Cardiac fibroblast (primary cell): ENCODE measurements at regions not wholly inside any gene's neighbourhood (a gene's known extent, or its start where the extent isn't known, plus 50 kb on each side); places are given as distances from the start of the nearest gene placed in this dataset.

Source experiments
- DNase-seq, 2 donors: peaks; one replicate each; pipeline versions ENCODE4 v3.0.0 to v3.0.0-alpha.2; 2010; ENCODE audit warnings: low read depth in 2 of 2
- H3K4me3 ChIP-seq, 2 donors: replicated peaks in 1 of 2; 1 replicate in 1 of 2; 2 replicates in 1 of 2; pipeline ENCODE4 v1.5.1; 2011; ENCODE audit warnings: low read depth in 2 of 2, low read length in 2 of 2, mild to moderate bottlenecking in 2 of 2, moderate library complexity in 1 of 2
- TF ChIP-seq, protein P1 (sequence below): IDR thresholded peaks from one replicate; pipeline ENCODE4 v1.5.1; 2011; ENCODE audit warnings: low read depth, mild to moderate bottlenecking, low read length, inconsistent platforms

DNA sequence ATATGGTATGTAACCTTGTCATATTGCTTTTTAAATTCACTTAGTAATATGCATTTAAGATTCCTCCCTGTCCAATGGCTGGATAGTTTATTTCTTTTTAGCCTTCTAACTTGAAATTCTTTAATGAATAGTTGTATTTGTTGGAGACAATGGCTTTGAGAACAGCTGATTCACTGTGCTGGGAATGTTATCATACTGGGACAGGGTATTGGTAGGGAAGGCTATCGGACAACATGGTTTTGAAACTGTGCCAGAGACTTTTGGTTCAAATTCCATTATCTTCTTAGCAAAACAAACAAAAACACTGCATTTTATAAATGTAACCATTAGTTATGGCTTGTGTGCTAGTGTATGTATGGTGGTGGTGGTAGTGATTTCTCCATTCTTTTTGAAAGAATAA is 517.1 kb upstream of the ANKRD30A start:
- TF ChIP-seq, protein P1, sequence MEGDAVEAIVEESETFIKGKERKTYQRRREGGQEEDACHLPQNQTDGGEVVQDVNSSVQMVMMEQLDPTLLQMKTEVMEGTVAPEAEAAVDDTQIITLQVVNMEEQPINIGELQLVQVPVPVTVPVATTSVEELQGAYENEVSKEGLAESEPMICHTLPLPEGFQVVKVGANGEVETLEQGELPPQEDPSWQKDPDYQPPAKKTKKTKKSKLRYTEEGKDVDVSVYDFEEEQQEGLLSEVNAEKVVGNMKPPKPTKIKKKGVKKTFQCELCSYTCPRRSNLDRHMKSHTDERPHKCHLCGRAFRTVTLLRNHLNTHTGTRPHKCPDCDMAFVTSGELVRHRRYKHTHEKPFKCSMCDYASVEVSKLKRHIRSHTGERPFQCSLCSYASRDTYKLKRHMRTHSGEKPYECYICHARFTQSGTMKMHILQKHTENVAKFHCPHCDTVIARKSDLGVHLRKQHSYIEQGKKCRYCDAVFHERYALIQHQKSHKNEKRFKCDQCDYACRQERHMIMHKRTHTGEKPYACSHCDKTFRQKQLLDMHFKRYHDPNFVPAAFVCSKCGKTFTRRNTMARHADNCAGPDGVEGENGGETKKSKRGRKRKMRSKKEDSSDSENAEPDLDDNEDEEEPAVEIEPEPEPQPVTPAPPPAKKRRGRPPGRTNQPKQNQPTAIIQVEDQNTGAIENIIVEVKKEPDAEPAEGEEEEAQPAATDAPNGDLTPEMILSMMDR: no peak
- DNase-seq: peak; percentile 53 to 54
- H3K4me3 ChIP-seq: no peak overlapping the region

DNA sequence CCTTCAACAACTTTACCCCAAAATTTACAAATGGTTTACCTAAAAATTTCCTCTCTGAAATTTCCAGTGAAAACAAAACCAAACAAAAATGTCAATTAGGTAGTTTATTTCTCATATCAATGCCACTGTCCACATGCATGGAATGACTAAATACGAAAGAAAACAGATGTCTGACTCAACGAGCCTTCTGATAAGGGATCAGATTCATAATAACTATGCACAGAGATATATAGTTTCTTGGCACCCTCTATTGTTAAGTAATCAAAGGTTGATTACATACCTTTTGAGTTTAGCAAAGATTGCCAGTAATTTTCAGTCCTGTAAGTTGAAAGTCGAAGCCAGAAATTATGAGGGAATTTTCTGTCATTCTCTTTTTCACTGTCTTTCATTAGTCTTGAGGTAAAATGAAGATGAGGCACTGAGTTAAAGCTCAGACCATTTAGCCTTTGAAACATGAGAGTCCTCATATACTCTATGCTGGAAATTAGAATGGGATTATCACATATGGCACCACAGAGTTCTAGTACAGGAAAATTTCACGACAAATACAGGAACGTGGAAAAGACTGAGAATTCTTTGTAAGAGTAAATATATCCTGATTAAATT is 519.1 kb upstream of the ANKRD30A start:
- H3K4me3 ChIP-seq: no peak overlapping the region
- TF ChIP-seq, protein P1: no peak
- DNase-seq: peak in 1 of 2 donors; percentile 29

GRCh38 chr10:36604316-36604715 is 521.1 kb upstream of the ANKRD30A start:
- H3K4me3 ChIP-seq: no peak overlapping the region
- DNase-seq: no peak
- TF ChIP-seq, protein P1: no peak

DNA sequence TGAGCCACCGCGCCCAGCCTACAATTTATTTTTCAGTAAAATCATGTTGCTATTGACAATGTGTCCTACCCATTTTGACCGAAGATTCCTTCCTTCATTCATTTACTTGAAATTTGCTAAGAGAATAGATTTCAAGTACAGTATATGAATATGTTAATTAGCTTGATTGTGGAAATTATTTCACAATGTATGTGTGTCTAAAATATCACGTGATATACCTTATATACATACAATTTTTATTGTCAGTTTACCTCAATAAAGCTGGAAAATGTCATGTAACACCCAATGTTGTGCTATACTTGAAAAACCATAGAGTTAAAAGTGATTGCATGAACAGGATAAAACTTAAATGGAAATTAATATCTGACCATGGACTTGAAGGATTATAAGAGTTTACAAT is 521.7 kb upstream of the ANKRD30A start:
- H3K4me3 ChIP-seq: no peak overlapping the region
- no peak for DNase-seq

GRCh38 chr10:36602374-36602773 is 523.0 kb upstream of the ANKRD30A start:
- TF ChIP-seq, protein P1: no peak
- peak; percentile 55 to 80 for DNase-seq
- H3K4me3 ChIP-seq: no peak overlapping the region

More for the DNA sequence above, 521.7 kb upstream of the ANKRD30A start:
- TF ChIP-seq, protein P1: no peak

DNA sequence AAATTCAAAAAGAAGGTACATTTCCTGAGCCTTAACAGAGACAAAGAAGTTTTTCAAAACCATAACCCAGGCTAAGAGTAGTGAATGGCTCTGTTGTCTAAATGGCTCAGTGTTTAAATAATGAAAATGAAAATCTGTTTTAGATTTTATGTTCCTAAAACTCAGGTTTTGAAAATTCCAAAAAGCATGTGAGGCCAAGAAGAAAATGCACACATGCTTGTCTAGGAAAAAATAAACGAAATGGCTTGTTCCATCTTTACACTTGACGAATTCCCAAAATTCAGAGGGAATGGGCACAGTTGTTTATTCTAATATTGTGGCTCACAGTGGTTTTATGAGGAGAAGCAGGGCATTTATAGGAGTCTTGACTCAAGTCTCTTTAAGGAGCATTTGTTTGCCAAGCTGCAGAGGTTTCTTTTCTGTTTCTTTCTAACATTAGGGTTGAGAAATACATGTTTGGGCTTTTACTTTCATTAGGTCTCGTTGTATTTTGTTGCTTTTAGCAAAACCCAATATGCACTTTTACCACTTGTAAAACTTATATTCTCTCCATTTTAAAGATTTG is 527.6 kb upstream of the ANKRD30A start:
- TF ChIP-seq, protein P1: no peak
- DNase-seq: no peak
- no peak overlapping the region for H3K4me3 ChIP-seq
